Liver (tissue), 3 donors: ENCODE measurements at regions not wholly inside any gene's neighbourhood (a gene's known extent, or its start where the extent isn't known, plus 50 kb on each side); places are given as distances from the start of the nearest gene placed in this dataset.

Experiments
- CTCF ChIP-seq: fragments of 150-350 bp; IDR thresholded peaks from 2 replicates; pipeline ENCODE4 v1.5.1; 2017; ENCODE audit warnings: improper control_type of control experiment, low read depth, low read length; ENCODE audit not compliant: missing input control
- RAD21 ChIP-seq, 2 donors: IDR thresholded peaks; 2 replicates each; pipeline ENCODE4 v1.6.1; 2016; ENCODE audit warnings: antibody characterized with exemption in 2 of 2, mild to moderate bottlenecking in 2 of 2
- TF ChIP-seq, protein P1 (sequence below): IDR thresholded peaks from 2 replicates; pipeline ENCODE4 v1.6.1; 2016; ENCODE audit warnings: antibody characterized with exemption
- donor health status: healthy.
- donor health status: healthy.

DNA sequence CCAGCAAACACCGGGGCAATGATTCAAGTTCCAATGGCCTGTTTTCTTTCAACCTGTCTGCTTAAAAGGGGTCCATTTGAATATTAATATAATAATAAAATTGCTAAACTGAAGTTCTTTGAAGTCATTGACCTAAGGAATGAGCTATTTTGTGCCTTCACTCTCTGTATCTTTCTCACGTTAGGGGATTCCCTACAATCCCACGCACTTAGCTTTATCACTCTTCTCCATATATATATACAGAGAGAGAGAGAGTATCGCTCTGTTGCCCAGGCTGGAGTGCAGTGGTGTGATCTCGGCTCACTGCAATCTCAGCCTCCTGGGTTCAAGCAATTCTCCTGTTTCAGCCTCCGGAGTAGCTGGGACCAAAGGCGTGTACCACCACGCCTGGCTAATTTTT, 83.9 kb upstream of the NWD2 start:
- TF ChIP-seq, protein P1, sequence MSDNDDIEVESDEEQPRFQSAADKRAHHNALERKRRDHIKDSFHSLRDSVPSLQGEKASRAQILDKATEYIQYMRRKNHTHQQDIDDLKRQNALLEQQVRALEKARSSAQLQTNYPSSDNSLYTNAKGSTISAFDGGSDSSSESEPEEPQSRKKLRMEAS: no peak
- TF ChIP-seq CTCF (no peak), RAD21 (IDR thresholded peaks at IDR 0.05) (no peak)
